Tibial nerve (tissue), 4 donors: ENCODE measurements at regions not wholly inside any gene's neighbourhood (a gene's known extent, or its start where the extent isn't known, plus 50 kb on each side); places are given as distances from the start of the nearest gene placed in this dataset.

ENCODE experiments used
- EP300 ChIP-seq, 2 donors: sonication (generic); formaldehyde crosslinking; IDR thresholded peaks; one replicate each; pipeline ENCODE4 v1.6.1; 2017; ENCODE audit warnings: antibody characterized with exemption in 2 of 2, mild to moderate bottlenecking in 1 of 2
- POLR2A ChIP-seq, 2 donors: fragments of 450-650 bp; IDR thresholded peaks; one replicate each; pipeline ENCODE4 v1.6.1; 2017; ENCODE audit warnings: antibody characterized with exemption in 2 of 2, mild to moderate bottlenecking in 2 of 2, moderate library complexity in 2 of 2
- TF ChIP-seq, protein P1 (sequence below), 5 experiments: fragments of 200-600 bp in 3 of 5; fragments of 450-650 bp in 2 of 5; sonication (generic) in 3 of 5; IDR thresholded peaks; one replicate each; pipeline ENCODE4 v1.5.1; 2016 to 2019; ENCODE audit warnings: antibody characterized with exemption in 5 of 5, mild to moderate bottlenecking in 3 of 5, moderate library complexity in 2 of 5

DNA sequence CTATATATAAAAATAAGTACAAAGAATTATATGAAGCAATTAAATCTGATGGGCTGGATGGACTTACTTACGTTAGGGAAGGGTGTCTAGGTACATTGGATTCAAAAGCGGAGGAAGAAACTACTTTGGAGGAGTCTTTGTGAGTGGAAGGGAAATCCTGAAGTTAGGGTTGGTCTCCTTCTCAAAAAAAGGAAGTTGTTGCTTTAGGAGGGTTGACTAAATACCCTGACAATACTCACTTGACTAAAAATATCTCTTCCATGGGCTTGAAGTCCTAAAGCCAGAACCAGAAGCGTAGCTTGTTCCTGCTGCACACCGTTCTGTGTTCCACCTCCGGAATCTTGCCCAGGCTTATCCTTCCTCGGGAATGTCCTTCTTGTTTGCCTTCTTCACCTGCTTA is 143.3 kb upstream of the ZEB2 start:
- TF ChIP-seq, protein P1, sequence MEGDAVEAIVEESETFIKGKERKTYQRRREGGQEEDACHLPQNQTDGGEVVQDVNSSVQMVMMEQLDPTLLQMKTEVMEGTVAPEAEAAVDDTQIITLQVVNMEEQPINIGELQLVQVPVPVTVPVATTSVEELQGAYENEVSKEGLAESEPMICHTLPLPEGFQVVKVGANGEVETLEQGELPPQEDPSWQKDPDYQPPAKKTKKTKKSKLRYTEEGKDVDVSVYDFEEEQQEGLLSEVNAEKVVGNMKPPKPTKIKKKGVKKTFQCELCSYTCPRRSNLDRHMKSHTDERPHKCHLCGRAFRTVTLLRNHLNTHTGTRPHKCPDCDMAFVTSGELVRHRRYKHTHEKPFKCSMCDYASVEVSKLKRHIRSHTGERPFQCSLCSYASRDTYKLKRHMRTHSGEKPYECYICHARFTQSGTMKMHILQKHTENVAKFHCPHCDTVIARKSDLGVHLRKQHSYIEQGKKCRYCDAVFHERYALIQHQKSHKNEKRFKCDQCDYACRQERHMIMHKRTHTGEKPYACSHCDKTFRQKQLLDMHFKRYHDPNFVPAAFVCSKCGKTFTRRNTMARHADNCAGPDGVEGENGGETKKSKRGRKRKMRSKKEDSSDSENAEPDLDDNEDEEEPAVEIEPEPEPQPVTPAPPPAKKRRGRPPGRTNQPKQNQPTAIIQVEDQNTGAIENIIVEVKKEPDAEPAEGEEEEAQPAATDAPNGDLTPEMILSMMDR (IDR thresholded peaks at IDR 0.05): no peak
- no peak for TF ChIP-seq POLR2A (IDR thresholded peaks at IDR 0.05)
- no peak for TF ChIP-seq EP300 (IDR thresholded peaks at IDR 0.05)
